HG02870 (cell line): ENCODE measurements at regions not wholly inside any gene's neighbourhood (a gene's known extent, or its start where the extent isn't known, plus 50 kb on each side); places are given as distances from the start of the nearest gene placed in this dataset.

ENCODE experiments used
- ATAC-seq: cut with Tn5 transposase; IDR thresholded peaks from one replicate; pipeline ENCODE4 v1.9.1; 2021; ENCODE audit warnings: mild to moderate bottlenecking, moderate library complexity; ENCODE audit not compliant: unreplicated experiment

DNA sequence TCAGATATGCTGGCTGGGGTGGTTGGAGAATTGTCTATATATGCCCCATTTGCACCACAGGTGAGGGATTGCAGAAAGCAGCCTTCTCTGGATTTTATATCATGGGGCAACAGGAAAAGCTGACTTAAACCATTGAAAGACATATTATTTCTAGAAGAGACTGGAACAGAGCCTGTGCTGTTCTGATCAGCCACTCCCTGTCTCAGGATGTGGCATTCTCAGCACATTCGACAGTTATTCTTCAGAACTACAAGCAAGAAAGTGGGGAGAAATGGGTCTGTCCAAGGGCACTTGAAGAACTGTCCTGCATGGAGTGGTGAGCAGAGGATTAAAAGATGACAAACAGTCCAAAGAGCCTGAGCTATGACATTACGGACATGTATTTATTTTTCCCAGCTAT lies 67.8 kb upstream of the EPHA5 start:
- ATAC-seq: no peak

DNA sequence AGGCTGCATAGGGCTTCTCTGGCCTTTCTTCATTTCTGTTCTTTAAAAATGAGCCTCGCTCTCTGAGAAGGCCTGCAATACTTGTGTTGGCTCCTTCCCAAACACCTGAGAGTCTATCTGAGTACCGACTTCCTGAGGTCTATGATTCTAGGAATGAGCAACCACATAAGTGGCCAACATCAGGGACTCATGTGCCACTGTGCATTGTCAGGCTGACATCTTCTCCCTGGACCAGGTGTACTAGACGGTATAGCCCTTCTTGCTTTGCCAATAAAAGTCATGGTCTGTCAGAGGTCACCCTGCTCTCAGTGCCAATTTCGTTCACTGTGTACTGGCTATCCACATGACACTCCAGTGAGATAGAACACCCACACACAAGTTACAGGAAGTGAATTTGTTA lies 67.4 kb upstream of the EPHA5 start:
- ATAC-seq: no peak

DNA sequence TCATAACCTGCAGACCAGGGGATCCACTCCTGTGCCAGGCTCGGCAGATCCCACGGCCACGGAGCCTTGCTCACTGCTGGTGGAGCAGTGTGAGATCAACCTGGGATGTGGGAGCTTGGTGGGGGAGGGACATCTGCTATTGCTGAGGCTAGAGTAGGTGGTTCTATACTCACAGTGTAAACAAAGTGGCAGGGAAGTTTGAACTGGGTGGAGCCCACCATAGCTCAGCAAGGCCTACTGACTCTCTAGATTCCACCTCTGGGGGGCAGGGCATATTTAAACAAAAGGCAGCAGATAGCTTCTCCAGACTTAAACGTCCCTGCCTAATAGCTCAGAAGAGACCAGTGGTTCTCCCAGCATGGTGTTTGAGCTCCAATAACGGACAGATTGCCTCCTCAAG lies 54.7 kb upstream of the EPHA5 start:
- no peak for ATAC-seq
